ENCODE measurements at regions not wholly inside any gene's neighbourhood (a gene's known extent, or its start where the extent isn't known, plus 50 kb on each side); places are given as distances from the start of the nearest gene placed in this dataset.
"Not testable (repeated sequence)": the region's sequence is repeated elsewhere in the genome, so short reads cannot be mapped to it uniquely, and the experiment has no call there.

DNA sequence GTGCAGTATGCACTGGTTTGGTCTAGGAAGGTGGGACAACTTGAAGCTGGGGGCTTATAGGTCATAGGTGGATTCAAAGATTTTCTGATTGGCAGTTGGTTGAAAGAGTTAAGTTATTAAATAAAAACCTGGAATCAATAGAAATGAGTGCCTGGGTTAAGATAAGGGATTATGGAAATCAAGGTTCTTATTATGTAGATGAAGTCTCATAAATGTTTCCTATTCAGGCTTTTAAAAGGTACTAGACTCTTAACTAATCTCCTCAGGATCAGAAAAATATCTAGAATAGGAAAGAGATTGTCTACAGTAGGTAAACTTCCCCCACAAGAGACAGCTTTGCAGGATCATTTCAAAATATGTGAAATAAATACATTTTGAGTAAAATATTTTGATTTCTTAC, 163.3 kb upstream of the FBN2 start:
- H3K4me3 ChIP-seq (ENCODE audit: low read depth, low read length), result no peak overlapping the region
- TF ChIP-seq, protein P1, sequence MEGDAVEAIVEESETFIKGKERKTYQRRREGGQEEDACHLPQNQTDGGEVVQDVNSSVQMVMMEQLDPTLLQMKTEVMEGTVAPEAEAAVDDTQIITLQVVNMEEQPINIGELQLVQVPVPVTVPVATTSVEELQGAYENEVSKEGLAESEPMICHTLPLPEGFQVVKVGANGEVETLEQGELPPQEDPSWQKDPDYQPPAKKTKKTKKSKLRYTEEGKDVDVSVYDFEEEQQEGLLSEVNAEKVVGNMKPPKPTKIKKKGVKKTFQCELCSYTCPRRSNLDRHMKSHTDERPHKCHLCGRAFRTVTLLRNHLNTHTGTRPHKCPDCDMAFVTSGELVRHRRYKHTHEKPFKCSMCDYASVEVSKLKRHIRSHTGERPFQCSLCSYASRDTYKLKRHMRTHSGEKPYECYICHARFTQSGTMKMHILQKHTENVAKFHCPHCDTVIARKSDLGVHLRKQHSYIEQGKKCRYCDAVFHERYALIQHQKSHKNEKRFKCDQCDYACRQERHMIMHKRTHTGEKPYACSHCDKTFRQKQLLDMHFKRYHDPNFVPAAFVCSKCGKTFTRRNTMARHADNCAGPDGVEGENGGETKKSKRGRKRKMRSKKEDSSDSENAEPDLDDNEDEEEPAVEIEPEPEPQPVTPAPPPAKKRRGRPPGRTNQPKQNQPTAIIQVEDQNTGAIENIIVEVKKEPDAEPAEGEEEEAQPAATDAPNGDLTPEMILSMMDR (IDR thresholded peaks at IDR 0.05; ENCODE audit: low read depth, low read length, missing control alignments), result no peak
- DNase-seq (ENCODE audit: low read depth), result no peak

DNA sequence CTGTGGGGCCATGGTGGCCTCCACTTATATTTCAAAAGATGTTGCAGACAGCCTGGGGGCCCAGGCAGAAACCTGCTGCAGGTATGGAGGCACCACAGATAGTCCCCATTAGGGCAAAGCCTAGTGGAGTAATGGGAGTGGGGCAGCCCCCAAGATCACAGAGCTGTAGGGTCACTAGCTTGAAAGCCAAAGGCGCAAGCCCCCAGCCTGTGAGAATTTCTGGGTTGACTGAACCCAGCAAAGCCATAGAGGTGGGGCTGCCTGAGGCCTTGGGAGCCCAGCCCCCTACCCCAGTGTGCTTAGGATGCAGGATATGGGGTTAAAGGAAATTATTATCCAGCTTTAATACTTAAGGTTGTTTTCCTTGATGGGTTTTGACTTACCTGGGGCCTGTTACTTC, 165.3 kb upstream of the FBN2 start:
- DNase-seq (ENCODE audit: low read depth), result no peak
- H3K4me3 ChIP-seq (ENCODE audit: low read depth, low read length), result no peak overlapping the region
- TF ChIP-seq, protein P1 (IDR thresholded peaks at IDR 0.05; ENCODE audit: low read depth, low read length, missing control alignments), result no peak

DNA sequence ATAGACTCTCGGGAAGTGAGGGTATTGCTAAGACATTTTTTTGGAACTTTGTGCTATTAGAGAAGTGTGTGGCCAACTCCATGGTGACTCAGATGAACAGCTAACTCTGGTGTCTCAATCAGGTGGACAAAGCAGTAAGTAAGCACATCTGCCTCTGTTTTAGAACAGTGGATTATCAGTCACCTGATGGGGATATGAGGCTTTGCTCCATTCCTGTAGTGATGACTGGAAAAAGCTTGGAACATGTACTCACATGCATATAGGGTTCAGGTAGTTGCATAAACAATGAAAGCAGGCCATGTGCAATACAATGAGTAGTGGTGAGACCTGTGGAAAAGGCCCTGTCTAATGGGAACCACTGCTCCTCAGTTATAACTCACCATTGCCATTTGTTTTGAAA, 168.2 kb upstream of the FBN2 start:
- no peak overlapping the region for H3K4me3 ChIP-seq (ENCODE audit: low read depth, low read length)
- DNase-seq (ENCODE audit: low read depth), result no peak
- TF ChIP-seq, protein P1 (IDR thresholded peaks at IDR 0.05; ENCODE audit: low read depth, low read length, missing control alignments), result no peak

DNA sequence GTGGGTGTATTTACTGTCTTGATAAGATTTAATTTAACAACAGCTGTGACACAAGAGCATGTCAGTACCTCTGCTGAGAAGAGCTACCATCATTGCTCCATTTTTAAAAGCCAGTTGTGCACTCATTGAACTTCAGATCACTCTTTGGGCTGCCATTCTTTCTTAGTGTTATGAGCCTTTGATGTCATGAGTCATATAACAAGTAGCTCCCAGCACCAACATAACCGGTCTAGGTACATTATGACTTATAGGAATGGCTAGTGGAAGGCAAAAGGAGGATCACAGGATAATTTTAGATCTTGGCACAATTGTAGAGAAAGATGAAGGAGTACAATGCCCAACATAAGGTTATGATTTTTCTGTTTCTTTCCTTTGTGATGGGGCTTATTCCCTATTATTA, 170.8 kb upstream of the FBN2 start:
- DNase-seq (ENCODE audit: low read depth), result no peak
- TF ChIP-seq, protein P1 (IDR thresholded peaks at IDR 0.05; ENCODE audit: low read depth, low read length, missing control alignments), result no peak
- H3K4me3 ChIP-seq (ENCODE audit: low read depth, low read length), result no peak overlapping the region

DNA sequence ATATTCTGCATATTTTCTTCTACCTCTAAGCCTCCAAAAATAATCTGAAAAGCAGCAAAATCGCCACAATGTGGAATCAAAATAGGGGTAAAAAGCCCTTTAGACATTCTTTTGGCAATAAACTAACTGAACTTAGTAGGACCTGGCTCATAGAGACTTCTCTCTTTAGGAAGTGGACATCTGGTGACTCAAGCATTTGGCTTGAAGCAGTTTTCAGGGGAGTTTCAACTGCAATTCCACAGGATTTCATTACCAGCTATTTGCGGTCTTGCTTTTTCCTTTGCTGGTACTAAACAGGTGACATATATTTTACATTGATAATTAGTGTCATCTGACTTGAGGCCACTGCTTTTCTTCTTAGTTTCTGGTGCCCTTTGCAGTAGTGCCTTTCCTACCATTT, 173.2 kb upstream of the FBN2 start:
- no peak for DNase-seq (ENCODE audit: low read depth)
- TF ChIP-seq, protein P1 (IDR thresholded peaks at IDR 0.05; ENCODE audit: low read depth, low read length, missing control alignments), result no peak
- H3K4me3 ChIP-seq (ENCODE audit: low read depth, low read length), result no peak overlapping the region

DNA sequence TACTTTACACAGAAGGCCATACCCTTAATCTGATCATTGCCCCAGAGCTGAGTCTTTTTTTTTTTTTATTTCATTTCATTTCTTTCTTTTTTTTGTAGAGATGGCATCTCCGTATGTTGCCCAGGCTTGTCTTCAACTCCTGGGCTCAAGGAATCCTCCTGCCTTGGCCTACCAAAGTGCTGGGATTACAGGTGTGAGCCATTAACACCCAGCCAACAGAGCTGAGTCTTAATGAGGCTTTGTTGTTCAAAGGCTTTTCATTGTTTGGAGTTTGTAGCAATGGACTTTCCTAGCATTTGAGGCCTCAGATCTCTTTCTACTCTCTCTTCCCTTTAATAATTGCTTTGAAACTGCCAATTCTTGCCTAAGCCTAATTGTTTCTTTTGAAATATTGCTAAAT, 176.5 kb upstream of the FBN2 start:
- H3K4me3 ChIP-seq (ENCODE audit: low read depth, low read length), result no peak overlapping the region
- TF ChIP-seq, protein P1 (IDR thresholded peaks at IDR 0.05; ENCODE audit: low read depth, low read length, missing control alignments), result no peak
- no peak for DNase-seq (ENCODE audit: low read depth)

DNA sequence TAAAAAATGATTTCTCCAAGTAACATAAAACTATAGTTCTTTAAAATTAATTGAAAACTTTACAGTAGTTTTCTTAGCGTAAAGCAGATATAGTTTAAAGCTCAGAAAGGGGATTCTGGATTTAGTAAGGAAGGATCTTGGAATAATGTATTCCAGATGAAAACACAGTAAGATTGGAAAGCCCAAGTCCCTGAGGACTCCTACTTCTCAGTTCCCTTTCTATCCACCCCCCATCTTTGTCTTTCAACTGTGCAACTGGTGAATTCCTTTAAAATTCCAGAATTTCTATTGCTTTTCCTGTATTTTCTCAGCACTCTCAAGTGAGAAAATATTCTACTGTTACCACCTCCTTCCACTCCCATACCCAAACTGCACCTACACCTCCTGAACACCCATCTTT, 184.5 kb upstream of the FBN2 start:
- no peak for DNase-seq (ENCODE audit: low read depth)
- no peak overlapping the region for H3K4me3 ChIP-seq (ENCODE audit: low read depth, low read length)
- TF ChIP-seq, protein P1 (IDR thresholded peaks at IDR 0.05; ENCODE audit: low read depth, low read length, missing control alignments), result no peak

DNA sequence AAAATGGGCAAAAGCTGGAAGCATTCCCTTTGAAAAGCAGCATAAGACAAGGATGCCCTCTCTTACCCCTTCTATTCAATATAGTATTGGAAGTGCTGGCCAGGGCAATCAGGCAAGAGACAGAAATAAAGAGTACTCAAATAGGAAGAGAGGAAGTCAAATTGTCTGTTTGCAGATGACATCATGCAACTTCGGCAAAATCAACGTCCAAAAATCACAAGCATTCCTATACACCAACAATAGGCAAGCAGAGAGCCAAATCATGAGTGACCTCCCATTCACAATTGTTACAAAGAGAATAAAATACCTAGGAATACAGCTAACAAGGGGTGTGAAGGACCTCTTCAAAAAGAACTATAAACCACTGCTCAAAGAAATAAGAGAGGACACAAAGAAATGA, 192.0 kb upstream of the FBN2 start:
- not testable (repeated sequence) for H3K4me3 ChIP-seq (ENCODE audit: low read depth, low read length); DNase-seq (ENCODE audit: low read depth)

DNA sequence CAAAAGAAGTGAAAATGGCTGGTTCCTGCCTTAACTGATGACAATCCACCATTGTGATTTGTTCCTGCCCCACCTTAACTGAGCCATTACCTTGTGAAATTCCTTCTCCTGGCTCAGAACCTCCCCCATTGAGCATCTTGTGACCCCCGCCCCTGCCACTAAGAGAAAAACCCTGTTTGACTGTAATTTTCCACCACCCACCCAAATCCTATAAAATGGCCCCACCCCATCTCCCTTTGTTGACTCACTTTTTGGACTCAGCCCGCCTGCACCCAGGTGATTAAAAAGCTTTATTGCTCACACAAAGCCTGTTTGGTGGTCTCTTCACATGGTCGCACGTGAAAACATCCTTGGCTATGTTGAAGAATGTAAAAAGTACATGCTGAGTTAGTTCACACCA, 197.6 kb upstream of the FBN2 start:
- not testable (repeated sequence) for H3K4me3 ChIP-seq (ENCODE audit: low read depth, low read length); DNase-seq (ENCODE audit: low read depth)
